IMR-90 (cell line): ENCODE measurements at regions not wholly inside any gene's neighbourhood (a gene's known extent, or its start where the extent isn't known, plus 50 kb on each side); places are given as distances from the start of the nearest gene placed in this dataset.

Source experiments
- ATAC-seq: fragments of 200-7000 bp; cut with Tn5 transposase; 2 replicates; pipeline ENCODE4 v1.9.1; 2020; ENCODE audit warnings: low read depth, mild to moderate bottlenecking, moderate library complexity
- BruUV-seq: library from RNA; stranded (reverse); fragments of 400-500 nt; replicated peaks from 2 replicates; lab custom pipeline; 2021; lab: Mats Ljungman, UMichigan
- CTCF ChIA-PET: fragments of 300-600 bp; formaldehyde crosslinking; extraction: SDS; loops from one replicate; lab custom pipeline; 2021; ENCODE audit warnings: antibody characterized with exemption; lab: Yijun Ruan, JAX
- POLR2A ChIA-PET: fragments of 300-600 bp; sonication (Branson Sonifier 250); formaldehyde crosslinking; loops from one replicate; lab custom pipeline; 2022; ENCODE audit warnings: antibody characterized with exemption; ENCODE audit not compliant: unreplicated experiment; lab: Charles Lee
- DNase-seq: peaks from one replicate; pipeline ENCODE4 v3.0.0; 2013
- H2AFZ ChIP-seq: replicated peaks from 2 replicates; pipeline ENCODE3; 2013; ENCODE audit warnings: low read length, mild to moderate bottlenecking; ENCODE audit not compliant: poor library complexity
- H2AK5ac ChIP-seq: 2 replicates; pipeline ENCODE4 v1.6.1; 2013; ENCODE audit warnings: low read depth, low read length, inconsistent platforms
- H2AK9ac ChIP-seq: replicated peaks from 2 replicates; pipeline ENCODE3; 2013; ENCODE audit warnings: mild to moderate bottlenecking, low read depth, low read length, moderate library complexity; ENCODE audit not compliant: poor library complexity
- H2BK120ac ChIP-seq: 2 replicates; pipeline ENCODE4 v1.6.1; 2013; ENCODE audit warnings: low read depth, low read length, inconsistent platforms
- H2BK15ac ChIP-seq: 3 replicates; pipeline ENCODE4 v1.6.1; 2013; ENCODE audit warnings: low read depth, low read length, inconsistent platforms
- H2BK20ac ChIP-seq: 2 replicates; pipeline ENCODE4 v1.6.1; 2013; ENCODE audit warnings: low read depth, mild to moderate bottlenecking, inconsistent platforms, low read length, moderate library complexity
- H2BK5ac ChIP-seq: 2 replicates; pipeline ENCODE4 v1.6.1; 2013; ENCODE audit warnings: mild to moderate bottlenecking, low read depth, low read length, inconsistent platforms; ENCODE audit not compliant: poor library complexity, severe bottlenecking
- H3K14ac ChIP-seq: replicated peaks from 2 replicates; pipeline ENCODE4 v1.6.1; 2013; ENCODE audit warnings: low read depth, low read length, inconsistent platforms
- H3K18ac ChIP-seq: 2 replicates; pipeline ENCODE4 v1.6.1; 2013; ENCODE audit warnings: low read depth, low read length, control low read depth
- H3K23ac ChIP-seq: 2 replicates; pipeline ENCODE4 v1.6.1; 2013; ENCODE audit warnings: low read depth, low read length, inconsistent platforms
- H3K27ac ChIP-seq: 2 replicates; pipeline ENCODE4 v1.5.1; 2013; ENCODE audit warnings: mild to moderate bottlenecking, control low read depth, low read length; ENCODE audit not compliant: insufficient read depth
- H3K27me3 ChIP-seq: 2 replicates; pipeline ENCODE4 v1.6.1; 2013; ENCODE audit warnings: low read length; ENCODE audit not compliant: control insufficient read depth, insufficient read depth
- H3K36me3 ChIP-seq: 2 replicates; pipeline ENCODE4 v1.6.1; 2013; ENCODE audit warnings: low read length, mixed read lengths; ENCODE audit not compliant: control insufficient read depth, insufficient read depth
- H3K4ac ChIP-seq: 2 replicates; pipeline ENCODE4 v1.6.1; 2013; ENCODE audit warnings: low read depth, low read length, inconsistent platforms
- H3K4me1 ChIP-seq: 2 replicates; pipeline ENCODE4 v1.6.1; 2013; ENCODE audit warnings: low read length, mixed read lengths; ENCODE audit not compliant: control insufficient read depth, insufficient read depth
- H3K4me2 ChIP-seq: 2 replicates; pipeline ENCODE4 v1.6.1; 2013; ENCODE audit warnings: low read depth, mild to moderate bottlenecking, control low read depth, low read length, moderate library complexity
- H3K4me3 ChIP-seq: 2 replicates; pipeline ENCODE4 v1.5.1; 2013; ENCODE audit warnings: low read depth, mild to moderate bottlenecking, control low read depth, low read length, moderate library complexity; ENCODE audit not compliant: insufficient read depth
- H3K56ac ChIP-seq: 2 replicates; pipeline ENCODE4 v1.6.1; 2013; ENCODE audit warnings: low read length, inconsistent platforms; ENCODE audit not compliant: insufficient read depth; ENCODE audit errors: extremely low read depth
- H3K79me1 ChIP-seq, 2 experiments: 2 replicates each; pipeline ENCODE4 v1.6.1; 2013; ENCODE audit warnings: low read length in 2 of 2, inconsistent platforms in 1 of 2, low read depth in 1 of 2
- H3K9ac ChIP-seq: 2 replicates; pipeline ENCODE4 v1.6.1; 2013; ENCODE audit warnings: low read depth, low read length, control low read depth
- H3K9me1 ChIP-seq: 2 replicates; pipeline ENCODE4 v1.6.1; 2013; ENCODE audit warnings: low read length, inconsistent platforms; ENCODE audit not compliant: insufficient read depth
- H3K9me3 ChIP-seq: 2 replicates; pipeline ENCODE4 v1.6.1; 2013; ENCODE audit warnings: low read length; ENCODE audit not compliant: control insufficient read depth, insufficient read depth
- H4K20me1 ChIP-seq: 2 replicates; pipeline ENCODE4 v1.6.1; 2013; ENCODE audit warnings: low read length, inconsistent platforms; ENCODE audit not compliant: insufficient read depth
- H4K5ac ChIP-seq: 2 replicates; pipeline ENCODE4 v1.6.1; 2013; ENCODE audit warnings: mild to moderate bottlenecking, low read depth, low read length, control low read depth
- H4K8ac ChIP-seq, 2 experiments: 2 replicates each; pipeline ENCODE4 v1.6.1; 2013; ENCODE audit warnings: low read depth in 2 of 2, low read length in 2 of 2, control low read depth in 1 of 2, inconsistent platforms in 1 of 2
- H4K91ac ChIP-seq: 2 replicates; pipeline ENCODE4 v1.6.1; 2013; ENCODE audit warnings: low read depth, low read length, inconsistent platforms; ENCODE audit not compliant: insufficient read depth
- CEBPB ChIP-seq: IDR thresholded peaks from 2 replicates; pipeline ENCODE4 v1.6.1; 2012; ENCODE audit warnings: low read depth, low read length, improper control_type of control experiment
- RFX5 ChIP-seq: IDR thresholded peaks from 2 replicates; pipeline ENCODE4 v1.8.0; 2012; ENCODE audit warnings: low read depth, mild to moderate bottlenecking, low read length, moderate library complexity
- WGBS, 2 experiments: methylation state at CpG; one replicate each; pipeline versions ENCODE4 v1.1.5 to v1.1.7; 2013; ENCODE audit warnings: missing lambda C conversion rate in 2 of 2; ENCODE audit not compliant: insufficient read length in 1 of 2; ENCODE audit errors: extremely low coverage in 2 of 2; 5-methylcytosine and 5-hydroxymethylcytosine counted together
- dilution Hi-C: fragments of 300-500 bp; cut with HindIII; formaldehyde crosslinking; loops from one replicate; pipeline ENCODE4 v1.14.3; 2018; ENCODE audit warnings: low sequenced_read_pairs; ENCODE audit not compliant: unreplicated experiment
- in situ Hi-C: fragments of 300-500 bp; cut with MboI; formaldehyde crosslinking; loops from 3 replicates; pipeline ENCODE4 v1.14.3; 2019; ENCODE audit warnings: low sequenced_read_pairs, inconsistent platforms, mixed read lengths
- intact Hi-C: fragments of 100-400 bp; cut with micrococcal nuclease; formaldehyde crosslinking; loops from 2 replicates; pipeline ENCODE4 v1.10.0; 2022

GRCh38 chr5:68999181-68999580 is 94.6 kb upstream of the SLC30A5 start:
- H3K18ac ChIP-seq, result no peak overlapping the region
- no peaks in the 10 kb centered on the region for H3K9me1 ChIP-seq
- no peak overlapping the region for H3K14ac ChIP-seq
- H2AK5ac ChIP-seq, result no peak overlapping the region
- H4K8ac ChIP-seq, result no peak overlapping the region
- H3K9ac ChIP-seq, result no peak overlapping the region
- H3K9me3 ChIP-seq, result no peaks in the 10 kb centered on the region
- no peak overlapping the region for H2BK15ac ChIP-seq
- ATAC-seq (no peak), DNase-seq (no peak)
- in situ Hi-C loops (no loop called here), dilution Hi-C loops (no loop called here), intact Hi-C loops (no loop called here)
- CTCF ChIA-PET, result no interaction called here
- no peak overlapping the region for H3K27ac ChIP-seq
- no peak overlapping the region for H3K4me2 ChIP-seq
- H2BK5ac ChIP-seq, result no peak overlapping the region
- H2AFZ ChIP-seq, result no peak overlapping the region
- no peak overlapping the region for H3K4me3 ChIP-seq
- TF ChIP-seq RFX5, result no peak
- no peak for TF ChIP-seq CEBPB
- no TSS peak for BruUV-seq
- H2AK9ac ChIP-seq, result no peak overlapping the region
- H3K56ac ChIP-seq, result no peak overlapping the region
- H3K23ac ChIP-seq, result no peak overlapping the region
- no peaks in the 10 kb centered on the region for H3K79me1 ChIP-seq
- H4K91ac ChIP-seq, result no peak overlapping the region
- H2BK120ac ChIP-seq, result no peak overlapping the region
- H3K4me1 ChIP-seq, result no peaks in the 10 kb centered on the region
- H4K20me1 ChIP-seq, result no peaks in the 10 kb centered on the region
- H3K27me3 ChIP-seq, result 0 out of 2 replicates have a peak, but pooled peaks cover 1% of the 10 kb centered on the region
- no CpG with 5 or more reads among the region's 3 CpGs for WGBS, 2 experiments
- no peaks in the 10 kb centered on the region for H3K36me3 ChIP-seq
- POLR2A ChIA-PET, result no interaction called here
- H3K4ac ChIP-seq, result no peak overlapping the region
- no peak overlapping the region for H4K5ac ChIP-seq
- no peak overlapping the region for H2BK20ac ChIP-seq
